ENCODE measurements at regions not wholly inside any gene's neighbourhood (a gene's known extent, or its start where the extent isn't known, plus 50 kb on each side); places are given as distances from the start of the nearest gene placed in this dataset.
A peak's percentile ranks its signal among the peaks of the same experiment; 100 is the strongest.

GRCh38 chr2:387980-388421 lies 100.1 kb upstream of the ALKAL2 start:
- Histone ChIP-seq H3K9me3 (ENCODE audit: insufficient read depth in 2 of 2, low read depth in 1 of 2, low read length in 1 of 2) (0 out of 4 replicates have a peak, but pooled peaks cover 0 to 3% of the 10 kb centered on the region in 2 experiments), H2AFZ (ENCODE audit: low read length) (no peak overlapping the region), H3K79me2 (ENCODE audit: control insufficient read depth in 1 of 2, insufficient read depth in 2 of 2, low read length in 2 of 2) (no peaks in the 10 kb centered on the region), H3K18ac (ENCODE audit: extremely low read depth, low read length) (no peak overlapping the region), H2AK5ac (ENCODE audit: low read depth, low read length) (no peak overlapping the region), H3K23me2 (ENCODE audit: low read depth, low read length) (no peaks in the 10 kb centered on the region), H3K9ac (replicated peaks in 1 of 4; ENCODE audit: extremely low read depth in 1 of 4, low read depth in 3 of 4, low read length in 3 of 4) (no peak overlapping the region), H4K8ac (ENCODE audit: extremely low read depth, insufficient read depth, low read length) (peak overlapping the region; percentile 77; the same call in 1 of the 2 replicates), H3K4ac (replicated peaks; ENCODE audit: insufficient read length, low read depth, low read length) (no peak overlapping the region), H2BK12ac (ENCODE audit: low read depth, low read length) (no peak overlapping the region), H3K36me3 (ENCODE audit: control insufficient read depth in 2 of 4, insufficient read depth in 4 of 4, low read length in 3 of 4) (no peaks in the 10 kb centered on the region), H3K56ac (replicated peaks; ENCODE audit: insufficient read length, low read depth, low read length) (no peak overlapping the region), H3K79me1 (ENCODE audit: low read depth, low read length) (no peaks in the 10 kb centered on the region), H3K4me3 (ENCODE audit: extremely low read depth in 1 of 4, insufficient read depth in 2 of 4, low read depth in 3 of 4, low read length in 4 of 4) (no peak overlapping the region), H3K14ac (ENCODE audit: insufficient read length) (no peak overlapping the region), H3K27me3 (replicated peaks in 1 of 4; ENCODE audit: control insufficient read depth in 3 of 4, extremely low read depth in 1 of 4, insufficient read depth in 3 of 4, low read length in 3 of 4) (no peaks in the 10 kb centered on the region), H4K5ac (ENCODE audit: insufficient read length, low read depth, low read length) (no peak overlapping the region), H2BK15ac (ENCODE audit: low read length) (no peak overlapping the region), H3K23ac (ENCODE audit: insufficient read length) (no peak overlapping the region), H3K4me2 (ENCODE audit: insufficient read depth in 1 of 2, low read depth in 2 of 2, low read length in 2 of 2) (no peak overlapping the region), H2BK20ac (ENCODE audit: low read length) (no peak overlapping the region), H3K4me1 (replicated peaks in 1 of 4; ENCODE audit: control insufficient read depth in 3 of 4, insufficient read depth in 4 of 4, low read length in 3 of 4) (peaks cover 0 to 2% (median 1%) of the 10 kb centered on the region in 4 experiments; a peak in 2 of 7 replicates), H3K27ac (ENCODE audit: low read depth, low read length) (no peak overlapping the region), H2BK120ac (replicated peaks; ENCODE audit: low read depth, low read length) (no peak overlapping the region), H4K20me1 (replicated peaks in 1 of 2; ENCODE audit: control insufficient read depth in 1 of 2, insufficient read depth in 2 of 2, low read length in 2 of 2) (no peaks in the 10 kb centered on the region), H2BK5ac (ENCODE audit: low read depth, low read length) (no peak overlapping the region), H4K91ac (replicated peaks; ENCODE audit: insufficient read length, low read length) (no peak overlapping the region)
- no peak for DNase-seq (ENCODE audit: low read depth in 1 of 2, low spot score in 2 of 2)
- CTCF ChIA-PET (ENCODE audit: partially characterized antibody) = interaction anchor here (1.1 kb wide), 1 partner anchor 35 kb away, joined by 3 read pairs; no protein-coding TSS in a partner anchor
- WGBS, 2 experiments (ENCODE audit: extremely low coverage in 1 of 2, insufficient coverage in 1 of 2, insufficient read length in 1 of 2, insufficient replicate concordance in 2 of 2, low coverage in 1 of 2, low lambda C conversion rate in 2 of 2, missing lambda C conversion rate in 1 of 2) = 93% methylated on average over 17 of the region's 18 CpGs; no CpG with 5 or more reads in 1 of the 2 experiments
- POLR2A ChIA-PET (ENCODE audit: partially characterized antibody) = no interaction called here
- FAIRE-seq = no peak
- TF ChIP-seq PHF8 (conservative IDR thresholded peaks at IDR 0.05; ENCODE audit: low read depth, low read length) = no peak
- no peak for TF ChIP-seq BACH1 (IDR thresholded peaks at IDR 0.05; ENCODE audit: low read length)
- no peak for TF ChIP-seq NANOG (IDR thresholded peaks at IDR 0.05; ENCODE audit: insufficient read depth, low read depth, low read length, poor library complexity, severe bottlenecking)
- TF ChIP-seq CBX5 (IDR thresholded peaks at IDR 0.05; ENCODE audit: low read depth, low read length) = no peak
- no peak for TF ChIP-seq SAP30 (IDR thresholded peaks at IDR 0.05; ENCODE audit: insufficient read depth, insufficient replicate concordance, low read length)
- no peak for TF ChIP-seq CBX8 (IDR thresholded peaks at IDR 0.05; ENCODE audit: borderline replicate concordance, low read depth, low read length)
- no peak for TF ChIP-seq MAFK (IDR thresholded peaks at IDR 0.05; ENCODE audit: low read depth, low read length)
- TF ChIP-seq CHD1 (IDR thresholded peaks at IDR 0.05; ENCODE audit: low read depth, low read length) = no peak
- no peak for TF ChIP-seq MAX (IDR thresholded peaks at IDR 0.05)
- no peak for TF ChIP-seq FOSL1 (IDR thresholded peaks at IDR 0.05; ENCODE audit: insufficient read depth, low read depth, low read length)
- TF ChIP-seq SP4 (IDR thresholded peaks at IDR 0.05; ENCODE audit: low read length) = no peak
- TF ChIP-seq RNF2 (IDR thresholded peaks at IDR 0.05; ENCODE audit: borderline replicate concordance, low read depth, low read length, missing control alignments, poor library complexity, severe bottlenecking) = no peak
- no peak for TF ChIP-seq CTBP2 (IDR thresholded peaks at IDR 0.05; ENCODE audit: borderline replicate concordance, insufficient read depth, insufficient read length, low read length)
